Liver (tissue), 3 donors: ENCODE measurements at regions not wholly inside any gene's neighbourhood (a gene's known extent, or its start where the extent isn't known, plus 50 kb on each side); places are given as distances from the start of the nearest gene placed in this dataset.

ENCODE experiments used
- ATF3 ChIP-seq: IDR thresholded peaks from 2 replicates; pipeline ENCODE4 v1.6.1; 2016; ENCODE audit warnings: antibody characterized with exemption
- CTCF ChIP-seq: fragments of 150-350 bp; IDR thresholded peaks from 2 replicates; pipeline ENCODE4 v1.5.1; 2017; ENCODE audit warnings: improper control_type of control experiment, low read depth, low read length; ENCODE audit not compliant: missing input control
- EGR1 ChIP-seq, 2 donors: IDR thresholded peaks; 2 replicates each; pipeline ENCODE4 v1.6.1; 2016 to 2018; ENCODE audit warnings: antibody characterized with exemption in 2 of 2, low read depth in 2 of 2
- FOXA1 ChIP-seq: IDR thresholded peaks from 2 replicates; pipeline ENCODE4 v1.6.1; 2016; ENCODE audit warnings: antibody characterized with exemption
- HNF4G ChIP-seq: IDR thresholded peaks from 2 replicates; pipeline ENCODE4 v1.6.1; 2016; ENCODE audit warnings: antibody characterized with exemption
- NR2F2 ChIP-seq: IDR thresholded peaks from 2 replicates; pipeline ENCODE4 v1.6.1; 2016; ENCODE audit warnings: antibody characterized with exemption
- SP1 ChIP-seq: IDR thresholded peaks from 2 replicates; pipeline ENCODE4 v1.6.1; 2018; ENCODE audit warnings: antibody characterized with exemption, mild to moderate bottlenecking
- TAF1 ChIP-seq: conservative IDR thresholded peaks from 2 replicates; pipeline ENCODE4 v1.6.1; 2016; ENCODE audit warnings: antibody characterized with exemption, mild to moderate bottlenecking
- YY1 ChIP-seq: IDR thresholded peaks from 2 replicates; pipeline ENCODE4 v1.6.1; 2016; ENCODE audit warnings: antibody characterized with exemption, mild to moderate bottlenecking
- TF ChIP-seq, protein P1 (sequence below): IDR thresholded peaks from 2 replicates; pipeline ENCODE4 v1.6.1; 2016; ENCODE audit warnings: antibody characterized with exemption, mild to moderate bottlenecking
- TF ChIP-seq, protein P2 (sequence below): IDR thresholded peaks from 2 replicates; pipeline ENCODE4 v1.6.1; 2016; ENCODE audit warnings: antibody characterized with exemption
- donor health status: healthy.
- donor health status: healthy.

DNA sequence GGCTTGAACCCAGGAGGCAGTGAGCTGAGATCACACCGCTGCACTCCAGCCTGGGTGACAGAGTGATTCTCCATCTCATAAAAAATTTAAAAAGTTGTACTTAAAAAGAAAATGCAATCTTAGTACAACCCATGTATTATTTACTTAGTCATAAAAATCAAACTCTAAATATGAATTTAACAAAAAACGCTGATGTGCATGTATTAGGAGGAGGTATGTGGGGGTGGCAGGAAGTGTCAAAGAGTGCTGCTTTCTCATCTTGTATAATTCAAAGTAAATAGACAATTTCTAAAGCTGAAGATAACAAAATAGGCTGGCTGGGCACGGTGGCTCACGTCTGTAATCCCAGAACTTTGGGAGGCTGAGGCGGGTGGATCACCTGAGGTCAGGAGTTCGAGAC, 81.0 kb upstream of the NRBF2 start:
- no peak for TF ChIP-seq CTCF
- no peak for TF ChIP-seq TAF1
- no peak for TF ChIP-seq YY1
- no peak for TF ChIP-seq NR2F2
- TF ChIP-seq ATF3, result no peak
- TF ChIP-seq, protein P1, sequence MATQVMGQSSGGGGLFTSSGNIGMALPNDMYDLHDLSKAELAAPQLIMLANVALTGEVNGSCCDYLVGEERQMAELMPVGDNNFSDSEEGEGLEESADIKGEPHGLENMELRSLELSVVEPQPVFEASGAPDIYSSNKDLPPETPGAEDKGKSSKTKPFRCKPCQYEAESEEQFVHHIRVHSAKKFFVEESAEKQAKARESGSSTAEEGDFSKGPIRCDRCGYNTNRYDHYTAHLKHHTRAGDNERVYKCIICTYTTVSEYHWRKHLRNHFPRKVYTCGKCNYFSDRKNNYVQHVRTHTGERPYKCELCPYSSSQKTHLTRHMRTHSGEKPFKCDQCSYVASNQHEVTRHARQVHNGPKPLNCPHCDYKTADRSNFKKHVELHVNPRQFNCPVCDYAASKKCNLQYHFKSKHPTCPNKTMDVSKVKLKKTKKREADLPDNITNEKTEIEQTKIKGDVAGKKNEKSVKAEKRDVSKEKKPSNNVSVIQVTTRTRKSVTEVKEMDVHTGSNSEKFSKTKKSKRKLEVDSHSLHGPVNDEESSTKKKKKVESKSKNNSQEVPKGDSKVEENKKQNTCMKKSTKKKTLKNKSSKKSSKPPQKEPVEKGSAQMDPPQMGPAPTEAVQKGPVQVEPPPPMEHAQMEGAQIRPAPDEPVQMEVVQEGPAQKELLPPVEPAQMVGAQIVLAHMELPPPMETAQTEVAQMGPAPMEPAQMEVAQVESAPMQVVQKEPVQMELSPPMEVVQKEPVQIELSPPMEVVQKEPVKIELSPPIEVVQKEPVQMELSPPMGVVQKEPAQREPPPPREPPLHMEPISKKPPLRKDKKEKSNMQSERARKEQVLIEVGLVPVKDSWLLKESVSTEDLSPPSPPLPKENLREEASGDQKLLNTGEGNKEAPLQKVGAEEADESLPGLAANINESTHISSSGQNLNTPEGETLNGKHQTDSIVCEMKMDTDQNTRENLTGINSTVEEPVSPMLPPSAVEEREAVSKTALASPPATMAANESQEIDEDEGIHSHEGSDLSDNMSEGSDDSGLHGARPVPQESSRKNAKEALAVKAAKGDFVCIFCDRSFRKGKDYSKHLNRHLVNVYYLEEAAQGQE, result no peak
- TF ChIP-seq HNF4G, result no peak
- TF ChIP-seq SP1, result no peak
- TF ChIP-seq, protein P2, sequence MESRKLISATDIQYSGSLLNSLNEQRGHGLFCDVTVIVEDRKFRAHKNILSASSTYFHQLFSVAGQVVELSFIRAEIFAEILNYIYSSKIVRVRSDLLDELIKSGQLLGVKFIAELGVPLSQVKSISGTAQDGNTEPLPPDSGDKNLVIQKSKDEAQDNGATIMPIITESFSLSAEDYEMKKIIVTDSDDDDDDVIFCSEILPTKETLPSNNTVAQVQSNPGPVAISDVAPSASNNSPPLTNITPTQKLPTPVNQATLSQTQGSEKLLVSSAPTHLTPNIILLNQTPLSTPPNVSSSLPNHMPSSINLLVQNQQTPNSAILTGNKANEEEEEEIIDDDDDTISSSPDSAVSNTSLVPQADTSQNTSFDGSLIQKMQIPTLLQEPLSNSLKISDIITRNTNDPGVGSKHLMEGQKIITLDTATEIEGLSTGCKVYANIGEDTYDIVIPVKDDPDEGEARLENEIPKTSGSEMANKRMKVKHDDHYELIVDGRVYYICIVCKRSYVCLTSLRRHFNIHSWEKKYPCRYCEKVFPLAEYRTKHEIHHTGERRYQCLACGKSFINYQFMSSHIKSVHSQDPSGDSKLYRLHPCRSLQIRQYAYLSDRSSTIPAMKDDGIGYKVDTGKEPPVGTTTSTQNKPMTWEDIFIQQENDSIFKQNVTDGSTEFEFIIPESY, result no peak
- no peak for TF ChIP-seq EGR1 (IDR thresholded peaks at IDR 0.05; ENCODE audit: low read depth in 2 of 2)
- no peak for TF ChIP-seq FOXA1
